ENCODE measurements at regions not wholly inside any gene's neighbourhood (a gene's known extent, or its start where the extent isn't known, plus 50 kb on each side); places are given as distances from the start of the nearest gene placed in this dataset.

DNA sequence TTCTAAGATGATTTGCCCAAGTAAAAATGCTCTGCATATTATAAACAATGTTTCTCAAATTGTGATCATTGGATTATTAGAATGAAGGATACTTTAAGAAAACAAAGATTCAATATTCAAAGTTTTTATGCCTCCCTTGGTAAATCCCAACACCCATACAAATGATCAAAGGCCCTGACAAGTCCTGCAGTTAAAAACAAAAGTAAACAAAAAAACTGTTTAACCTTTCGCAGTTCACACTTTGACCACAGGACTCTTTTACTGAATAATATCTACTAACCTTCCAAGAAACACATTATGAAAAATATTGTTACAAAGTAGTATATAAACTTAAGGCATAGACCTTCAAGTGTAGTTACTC, 365.9 kb upstream of the ZFHX3 start:
- no peaks in the 10 kb centered on the region for H3K9me3 ChIP-seq (ENCODE audit: insufficient read depth in 2 of 2, low read depth in 1 of 2, low read length in 1 of 2)
- H3K9ac ChIP-seq (replicated peaks in 1 of 4; ENCODE audit: extremely low read depth in 1 of 4, low read depth in 3 of 4, low read length in 3 of 4) = no peak overlapping the region
- no peak overlapping the region for H2BK120ac ChIP-seq (replicated peaks; ENCODE audit: low read depth, low read length)
- no peak overlapping the region for H3K14ac ChIP-seq (ENCODE audit: insufficient read length)
- H3K56ac ChIP-seq (replicated peaks; ENCODE audit: insufficient read length, low read depth, low read length) = no peak overlapping the region
- no peak overlapping the region for H2AFZ ChIP-seq (ENCODE audit: low read length)
- DNase-seq (ENCODE audit: low read depth in 1 of 2, low spot score in 2 of 2) = no peak
- H3K79me2 ChIP-seq (ENCODE audit: control insufficient read depth in 1 of 2, insufficient read depth in 2 of 2, low read length in 2 of 2) = no peaks in the 10 kb centered on the region
- no peaks in the 10 kb centered on the region for H3K36me3 ChIP-seq (ENCODE audit: control insufficient read depth in 2 of 4, insufficient read depth in 4 of 4, low read length in 3 of 4)
- FAIRE-seq = no peak
- TF ChIP-seq RBBP5 (IDR thresholded peaks at IDR 0.05; ENCODE audit: borderline replicate concordance, low read depth, low read length) = no peak
- no peak overlapping the region for H2BK20ac ChIP-seq (ENCODE audit: low read length)
- no peak overlapping the region for H3K4me3 ChIP-seq (ENCODE audit: extremely low read depth in 1 of 4, insufficient read depth in 2 of 4, low read depth in 3 of 4, low read length in 4 of 4)
- H3K27ac ChIP-seq (ENCODE audit: low read depth, low read length) = no peak overlapping the region
- no peak overlapping the region for H2AK5ac ChIP-seq (ENCODE audit: low read depth, low read length)
- no peak overlapping the region for H3K4ac ChIP-seq (replicated peaks; ENCODE audit: insufficient read length, low read depth, low read length)
- ChIA-PET POLR2A (ENCODE audit: partially characterized antibody) (no interaction called here), CTCF (ENCODE audit: partially characterized antibody) (interaction anchor here (0.6 kb wide), 1 partner anchor 23 kb away, joined by 3 read pairs; no protein-coding TSS in a partner anchor)
- no peaks in the 10 kb centered on the region for H3K4me1 ChIP-seq (replicated peaks in 1 of 4; ENCODE audit: control insufficient read depth in 3 of 4, insufficient read depth in 4 of 4, low read length in 3 of 4)
- no peaks in the 10 kb centered on the region for H3K23me2 ChIP-seq (ENCODE audit: low read depth, low read length)
- H4K20me1 ChIP-seq (replicated peaks in 1 of 2; ENCODE audit: control insufficient read depth in 1 of 2, insufficient read depth in 2 of 2, low read length in 2 of 2) = no peaks in the 10 kb centered on the region
- WGBS, 2 experiments (ENCODE audit: extremely low coverage in 1 of 2, insufficient coverage in 1 of 2, insufficient read length in 1 of 2, insufficient replicate concordance in 2 of 2, low coverage in 1 of 2, low lambda C conversion rate in 2 of 2, missing lambda C conversion rate in 1 of 2) = 83% methylated on average over 1 of the region's 1 CpG; no CpG with 5 or more reads in 1 of the 2 experiments
- no peak overlapping the region for H3K4me2 ChIP-seq (ENCODE audit: insufficient read depth in 1 of 2, low read depth in 2 of 2, low read length in 2 of 2)
- no peak overlapping the region for H2BK12ac ChIP-seq (ENCODE audit: low read depth, low read length)
- no peak overlapping the region for H4K5ac ChIP-seq (ENCODE audit: insufficient read length, low read depth, low read length)
- no peaks in the 10 kb centered on the region for H3K79me1 ChIP-seq (ENCODE audit: low read depth, low read length)
- no peak overlapping the region for H3K18ac ChIP-seq (ENCODE audit: extremely low read depth, low read length)
- H3K27me3 ChIP-seq (replicated peaks in 1 of 4; ENCODE audit: control insufficient read depth in 3 of 4, extremely low read depth in 1 of 4, insufficient read depth in 3 of 4, low read length in 3 of 4) = no peaks in the 10 kb centered on the region
- no peak overlapping the region for H4K91ac ChIP-seq (replicated peaks; ENCODE audit: insufficient read length, low read length)
- H3K23ac ChIP-seq (ENCODE audit: insufficient read length) = no peak overlapping the region
- no peak overlapping the region for H2BK5ac ChIP-seq (ENCODE audit: low read depth, low read length)
- no peak overlapping the region for H4K8ac ChIP-seq (ENCODE audit: extremely low read depth, insufficient read depth, low read length)
- H2BK15ac ChIP-seq (ENCODE audit: low read length) = no peak overlapping the region

All from H1 (cell line).